Right ventricle myocardium superior (tissue), 1 donor: ENCODE measurements at regions not wholly inside any gene's neighbourhood (a gene's known extent, or its start where the extent isn't known, plus 50 kb on each side); places are given as distances from the start of the nearest gene placed in this dataset.

ENCODE experiments used
- ATAC-seq: fragments of 200-7000 bp; cut with Tn5 transposase; one replicate; pipeline ENCODE4 v1.9.1; 2020; ENCODE audit warnings: mild to moderate bottlenecking; ENCODE audit not compliant: poor library complexity
- DNase-seq: peaks from one replicate; pipeline ENCODE4 v3.0.0-alpha.2; 2020
- intact Hi-C: fragments of 100-400 bp; cut with DNase I; formaldehyde crosslinking; loops from one replicate; pipeline ENCODE4 v1.11.2; 2022
- donor health status: DM: no; HTN: yes; CAD: no; lungs with severe emphysema.

DNA sequence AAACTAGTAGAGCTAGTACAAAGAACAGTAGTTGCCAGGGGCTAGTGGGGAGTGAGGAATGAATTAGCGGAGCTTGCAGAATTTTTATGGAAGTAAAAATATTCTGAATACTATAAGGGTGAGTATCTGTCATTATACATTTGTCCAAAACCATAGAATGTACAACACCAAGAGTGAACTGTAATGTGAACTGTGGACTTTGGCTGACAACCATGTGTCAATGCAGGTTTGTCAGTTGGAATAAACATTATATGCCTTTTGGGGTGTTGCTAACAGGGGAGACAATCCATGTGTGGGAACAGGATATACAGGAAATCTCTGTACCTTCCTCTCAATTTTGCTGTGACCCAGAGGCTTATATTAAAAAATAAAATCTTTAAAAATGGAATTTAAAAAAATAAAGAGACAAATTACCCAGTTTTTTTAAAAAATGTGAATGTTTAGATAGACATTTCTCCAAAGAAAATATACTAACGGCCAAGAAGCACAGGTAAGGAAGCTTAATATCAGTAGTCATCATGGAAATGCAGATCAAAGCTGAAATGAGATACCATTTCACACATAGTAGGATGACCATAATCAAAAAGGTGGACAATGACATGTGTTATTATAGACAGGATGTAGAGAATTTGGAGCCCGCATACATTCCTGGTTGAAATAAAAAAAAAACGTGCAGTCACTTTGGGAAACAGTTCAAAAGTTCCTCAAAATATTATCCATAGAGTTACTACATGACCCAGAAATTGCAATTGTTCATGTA lies 899.8 kb downstream of the RAB28 start:
- DNase-seq (no peak), ATAC-seq (no peak)
- intact Hi-C loops: no loop called here

DNA sequence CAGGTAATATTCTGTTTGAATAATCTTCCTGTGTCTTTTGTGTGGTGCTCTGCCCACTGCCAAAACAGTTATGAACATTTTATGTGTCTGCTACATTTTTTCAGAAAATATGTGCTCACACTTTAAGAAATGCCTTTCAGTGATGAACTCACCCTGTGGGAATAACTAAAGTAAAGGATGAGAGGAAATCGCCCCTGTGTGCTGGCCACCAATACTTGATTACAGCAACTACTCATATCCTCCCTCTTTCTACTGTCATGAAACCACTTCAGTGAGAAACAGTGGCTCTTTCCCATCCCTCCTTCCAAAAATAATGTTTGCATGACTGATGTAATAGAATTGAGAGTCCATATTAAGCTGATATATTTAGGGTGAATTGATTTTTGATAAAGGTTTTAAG lies 900.9 kb downstream of the RAB28 start:
- intact Hi-C loops: no loop called here

DNA sequence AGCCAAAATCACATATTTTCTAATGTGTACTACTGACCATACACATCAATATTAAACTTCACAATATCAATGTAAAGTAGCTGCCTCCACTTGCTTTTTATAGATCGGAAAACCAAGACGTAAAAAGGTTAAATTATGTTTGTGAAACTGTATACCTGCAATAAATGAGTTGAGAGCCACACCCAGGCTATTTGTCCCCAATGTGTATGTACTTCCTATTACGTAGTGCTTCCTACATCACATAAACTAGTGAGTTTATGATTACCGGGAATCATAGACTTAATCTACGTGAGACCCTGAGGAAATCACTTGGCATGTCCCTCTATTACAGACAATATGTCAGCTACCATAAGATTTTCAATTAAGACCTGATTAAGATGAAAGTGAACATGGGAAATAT lies 903.4 kb downstream of the RAB28 start:
- DNase-seq: no peak
- ATAC-seq: no peak
- intact Hi-C loops: no loop called here

More for the DNA sequence above, 900.9 kb downstream of the RAB28 start:
- DNase-seq (no peak), ATAC-seq (no peak)

DNA sequence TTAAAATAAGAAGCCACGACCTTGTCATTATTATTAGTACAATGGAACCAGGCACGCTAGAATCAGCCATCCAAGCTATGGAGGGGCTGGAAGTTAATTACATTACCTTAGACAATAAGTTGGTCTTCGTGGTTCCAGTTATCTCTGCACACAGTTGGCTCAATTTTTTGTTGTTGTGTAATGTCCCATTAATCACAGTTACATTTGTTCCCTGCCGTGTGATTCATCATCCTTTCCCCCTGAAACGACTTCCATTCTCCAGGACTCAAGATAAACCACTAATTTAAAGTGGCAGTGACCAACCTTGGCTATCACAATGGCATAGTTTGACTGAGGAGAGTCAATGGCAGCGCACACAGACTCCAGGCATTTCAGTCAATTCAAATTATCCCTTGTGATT lies 905.0 kb downstream of the RAB28 start:
- ATAC-seq (no peak), DNase-seq (no peak)
- intact Hi-C loops: no loop called here

DNA sequence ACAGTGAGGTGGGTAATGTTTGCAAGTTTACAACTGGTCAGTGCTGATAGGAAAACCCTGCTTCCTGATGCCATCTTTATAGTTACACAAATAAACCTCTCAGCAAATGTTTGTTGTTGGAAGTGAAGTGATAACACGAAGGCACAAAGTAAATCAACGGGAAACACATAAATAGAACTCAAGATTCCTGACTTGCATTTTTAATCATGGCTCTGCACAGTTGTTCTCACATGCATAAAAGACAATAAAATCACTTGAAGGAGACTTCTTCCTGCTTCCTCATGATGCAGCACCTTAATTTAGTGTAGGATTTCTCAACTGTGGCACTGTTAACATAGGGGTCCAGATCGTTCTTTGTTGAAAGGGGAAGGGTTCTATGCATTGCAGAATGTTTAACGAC lies 907.7 kb downstream of the RAB28 start:
- no peak for ATAC-seq
- intact Hi-C loops: no loop called here
- DNase-seq: no peak

DNA sequence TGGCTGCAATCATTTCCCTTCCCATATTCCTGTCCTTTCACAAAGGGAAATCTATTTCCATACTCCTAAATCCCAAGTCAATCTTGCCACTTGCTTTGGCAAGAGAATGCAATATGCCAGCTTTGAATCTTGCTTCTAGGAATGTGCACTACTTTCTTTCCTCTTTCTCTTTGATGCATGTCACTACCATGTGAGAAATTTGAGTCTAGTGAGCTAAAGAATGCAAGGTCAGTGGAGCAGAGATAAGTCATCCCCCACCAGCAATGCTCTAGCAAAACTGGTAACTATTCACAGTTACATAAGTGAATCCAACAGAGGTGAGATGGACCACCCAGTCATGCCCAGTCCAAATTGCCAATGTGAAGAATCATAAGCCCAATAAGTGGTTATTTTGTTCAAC lies 910.4 kb downstream of the RAB28 start:
- no peak for ATAC-seq
- no peak for DNase-seq
- intact Hi-C loops: no loop called here

DNA sequence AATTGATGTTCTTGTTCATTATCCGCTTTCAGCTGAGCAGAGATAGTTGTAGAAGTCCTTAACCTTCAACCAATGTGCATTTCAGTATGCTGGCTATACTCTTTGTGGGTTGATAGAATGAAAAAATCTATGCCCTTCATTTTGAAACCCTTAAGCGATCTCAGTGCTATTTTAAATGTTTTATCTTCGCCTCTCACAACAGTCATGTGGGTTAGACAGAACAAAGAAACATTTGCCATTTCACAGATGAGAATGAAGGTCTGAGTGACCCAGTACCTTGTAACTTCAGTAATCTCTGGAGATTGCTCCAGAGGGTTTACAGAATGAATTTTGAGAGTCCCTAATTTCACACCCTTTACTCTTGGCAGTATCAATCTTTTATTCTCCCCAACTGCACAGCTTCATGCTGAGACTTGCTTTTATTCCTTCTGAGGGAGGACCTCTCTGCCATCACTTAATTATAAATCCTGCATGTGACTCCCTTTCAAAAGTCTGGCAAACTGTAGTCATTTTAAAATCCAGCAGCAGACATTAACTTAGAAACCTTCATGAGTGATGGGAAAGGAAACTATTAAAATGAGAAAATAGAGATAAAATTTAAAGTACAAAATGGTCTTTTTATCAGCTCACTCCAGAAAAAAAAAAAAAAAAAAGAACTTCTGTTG lies 921.5 kb downstream of the RAB28 start:
- DNase-seq (no peak), ATAC-seq (peak; percentile 55)
- intact Hi-C loops: no loop called here

DNA sequence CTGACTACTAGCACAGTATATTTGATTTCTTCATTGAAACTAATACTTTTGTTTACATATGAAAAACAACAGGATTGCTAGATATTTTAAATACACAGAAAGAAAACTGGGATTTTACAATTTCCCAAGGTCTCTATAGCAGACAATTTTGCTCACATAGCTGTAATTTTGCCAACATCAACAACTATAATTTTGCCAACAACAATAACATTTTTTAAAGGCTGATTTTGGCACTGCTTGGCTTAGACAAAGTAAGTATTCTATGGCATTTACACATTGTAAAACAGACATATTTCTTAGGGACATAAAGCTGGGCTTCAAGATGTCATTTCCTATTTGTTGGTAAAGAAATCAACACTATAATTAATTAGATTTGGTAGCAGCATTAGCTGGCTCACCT lies 922.1 kb downstream of the RAB28 start:
- intact Hi-C loops: no loop called here
- no peak for DNase-seq
- no peak for ATAC-seq

DNA sequence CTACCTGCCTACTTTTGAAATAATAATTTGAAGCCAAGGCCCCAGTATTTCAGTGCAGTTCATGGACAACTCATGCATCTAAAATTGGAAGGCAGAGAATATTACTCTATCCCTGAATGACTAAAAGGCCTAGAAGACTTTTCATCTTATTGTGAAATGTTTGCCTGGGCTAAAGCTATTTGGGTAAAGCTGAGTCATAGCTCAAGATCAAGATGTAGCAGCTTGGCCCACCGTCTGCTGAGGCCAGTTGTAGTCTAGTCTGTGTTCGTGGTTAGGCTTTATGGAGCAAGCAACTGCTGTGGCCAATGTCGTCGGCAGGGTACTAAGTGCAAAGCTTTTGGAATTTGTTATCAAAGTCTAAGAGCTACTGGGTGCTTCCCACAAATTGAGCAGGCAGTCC lies 929.1 kb downstream of the RAB28 start:
- ATAC-seq (no peak), DNase-seq (no peak)
- intact Hi-C loops: no loop called here

DNA sequence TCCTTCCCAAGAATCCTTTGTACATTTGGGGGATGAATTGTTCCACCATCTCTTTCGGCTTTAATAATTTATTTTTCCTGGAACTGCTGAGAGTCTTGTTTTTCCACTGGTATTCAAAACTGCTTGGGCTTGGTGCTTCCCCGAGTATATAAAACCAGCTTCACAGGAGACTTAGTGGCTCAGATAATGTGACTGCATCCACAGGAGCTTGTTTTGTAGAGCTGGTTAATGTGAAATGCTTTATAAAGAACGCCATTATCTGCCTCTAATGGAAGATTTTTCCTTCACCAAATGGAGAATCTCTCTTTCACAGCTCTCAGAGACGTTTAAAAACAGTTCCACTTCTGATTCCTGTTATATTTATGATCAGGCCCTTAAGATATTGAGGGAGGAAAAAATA lies 935.5 kb downstream of the RAB28 start:
- intact Hi-C loops: no loop called here
- no peak for DNase-seq

DNA sequence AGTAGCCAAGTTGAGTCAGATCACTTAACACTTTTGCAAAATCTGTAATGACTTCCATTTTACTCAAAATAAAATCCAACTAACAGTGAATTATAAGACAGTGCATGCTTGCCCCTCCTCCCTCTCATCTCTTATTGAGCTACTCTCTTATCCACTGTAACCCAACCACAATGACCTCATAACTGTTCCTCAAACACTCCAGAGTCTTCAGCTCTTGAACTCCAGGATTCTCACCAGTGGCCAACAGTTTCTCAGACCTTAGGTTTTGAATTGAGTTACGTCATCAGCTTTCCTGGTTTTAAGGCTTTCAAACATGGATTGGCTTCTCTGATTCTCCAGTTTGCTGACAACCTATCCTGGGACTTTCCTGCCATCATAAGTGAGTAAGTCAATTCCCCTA lies 938.3 kb downstream of the RAB28 start:
- ATAC-seq (no peak), DNase-seq (no peak)
- intact Hi-C loops: no loop called here

More for the DNA sequence above, 935.5 kb downstream of the RAB28 start:
- no peak for ATAC-seq

DNA sequence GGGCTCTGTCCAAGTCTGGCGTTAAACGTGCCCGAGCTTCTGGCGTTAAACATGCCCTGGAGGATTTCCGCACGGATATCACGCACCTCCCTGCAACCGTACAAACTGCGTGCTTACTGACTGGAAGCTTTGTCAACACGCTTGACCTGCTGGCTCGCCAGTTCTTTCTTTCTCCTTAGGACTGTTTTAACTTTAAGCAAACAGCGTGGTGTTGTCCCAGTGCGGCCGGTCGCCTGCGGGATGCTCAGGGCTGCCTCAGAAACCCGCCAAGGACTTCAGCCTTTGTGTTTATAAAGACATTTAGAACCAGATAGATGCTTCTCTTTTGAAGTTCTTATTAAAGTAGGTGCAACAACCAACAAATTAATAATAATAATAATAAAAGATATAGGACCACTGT lies 946.0 kb downstream of the RAB28 start:
- DNase-seq (no peak), ATAC-seq (no peak)
- intact Hi-C loops: no loop called here

DNA sequence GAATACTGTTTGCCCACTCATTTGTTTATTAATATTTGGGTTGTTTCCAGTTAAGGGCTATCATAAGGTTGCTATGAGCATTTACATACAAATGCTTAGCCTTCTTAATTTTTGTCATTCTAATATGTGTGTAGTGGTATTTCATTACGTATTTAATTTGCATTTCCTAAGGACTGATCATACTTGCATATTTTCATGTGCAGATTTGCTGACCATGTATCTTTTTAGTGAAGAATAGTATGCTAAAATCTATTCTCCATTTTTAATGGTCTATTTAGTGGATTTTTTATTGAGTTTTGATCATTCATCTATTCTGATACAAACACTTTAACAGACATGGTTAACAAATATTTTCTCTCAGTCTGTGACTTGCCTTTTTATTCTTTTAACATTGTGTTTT lies 949.5 kb downstream of the RAB28 start:
- intact Hi-C loops: no loop called here
- ATAC-seq (no peak), DNase-seq (no peak)

DNA sequence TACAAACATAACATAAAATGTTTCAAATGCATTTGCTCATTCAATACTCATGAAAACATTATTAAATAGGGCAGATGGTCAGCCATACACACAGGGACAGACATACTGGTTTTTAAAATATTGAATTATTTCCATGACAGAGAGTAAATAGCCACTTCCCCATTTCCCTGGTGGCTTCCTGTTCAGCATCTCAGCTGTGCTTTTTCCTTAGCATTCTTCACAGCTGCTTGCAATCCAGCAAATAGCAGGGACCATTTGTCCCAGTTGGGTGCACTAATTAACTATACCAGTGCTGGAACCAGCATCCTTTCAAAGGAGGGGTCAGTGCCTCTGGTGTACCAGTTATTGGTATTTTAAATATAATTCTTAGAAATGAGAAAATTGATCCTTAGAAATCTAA lies 964.7 kb downstream of the RAB28 start:
- intact Hi-C loops: no loop called here
- ATAC-seq (no peak), DNase-seq (no peak)

DNA sequence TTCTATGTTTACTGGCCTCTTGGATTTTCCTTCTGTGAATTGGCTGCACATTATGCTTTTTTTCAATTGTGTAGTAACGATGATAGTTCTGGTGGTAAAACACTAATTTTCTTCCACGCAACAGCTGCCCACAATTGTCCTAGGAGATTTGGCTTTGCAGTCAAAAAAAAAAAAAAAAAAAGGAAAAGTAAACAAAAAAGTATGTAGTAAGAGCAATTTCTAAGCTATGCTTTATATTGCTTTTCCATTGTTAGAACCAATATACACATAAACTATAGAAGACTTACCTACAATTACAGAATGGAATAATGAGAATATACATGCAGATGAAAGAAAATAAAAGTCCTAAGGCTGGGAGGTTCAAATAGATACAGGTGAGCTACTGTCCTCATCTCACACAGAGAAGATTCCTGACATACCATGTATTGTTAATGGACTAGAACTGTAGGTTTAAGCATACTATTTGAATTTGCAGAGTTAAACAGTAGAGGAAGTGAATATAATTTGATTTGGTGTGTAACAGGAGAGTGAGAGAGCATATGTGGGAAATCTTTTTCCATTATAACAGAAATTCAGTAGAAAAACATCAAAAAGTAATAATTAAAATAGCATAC lies 976.2 kb downstream of the RAB28 start:
- no peak for ATAC-seq
- DNase-seq: no peak
- intact Hi-C loops: no loop called here

DNA sequence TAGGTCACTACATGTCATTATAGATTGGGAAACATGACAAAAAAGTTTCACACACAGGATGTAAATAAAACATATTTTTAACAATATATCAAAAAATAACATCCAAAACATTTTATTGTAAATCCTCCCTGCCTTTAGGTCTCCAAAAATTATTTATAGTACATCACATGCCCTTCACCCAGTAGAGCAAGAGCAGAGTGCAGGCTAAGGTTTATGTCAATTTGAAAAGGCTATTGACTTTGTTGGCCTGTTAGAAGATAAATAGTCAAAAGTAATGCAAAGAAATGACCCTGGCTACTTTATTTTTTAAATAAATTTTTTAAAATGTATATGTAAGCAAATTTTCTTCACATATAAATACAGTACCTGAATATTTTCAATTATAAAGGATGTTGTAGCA lies 983.7 kb downstream of the RAB28 start:
- peak; percentile 67 for ATAC-seq
- no peak for DNase-seq
- intact Hi-C loops: no loop called here

DNA sequence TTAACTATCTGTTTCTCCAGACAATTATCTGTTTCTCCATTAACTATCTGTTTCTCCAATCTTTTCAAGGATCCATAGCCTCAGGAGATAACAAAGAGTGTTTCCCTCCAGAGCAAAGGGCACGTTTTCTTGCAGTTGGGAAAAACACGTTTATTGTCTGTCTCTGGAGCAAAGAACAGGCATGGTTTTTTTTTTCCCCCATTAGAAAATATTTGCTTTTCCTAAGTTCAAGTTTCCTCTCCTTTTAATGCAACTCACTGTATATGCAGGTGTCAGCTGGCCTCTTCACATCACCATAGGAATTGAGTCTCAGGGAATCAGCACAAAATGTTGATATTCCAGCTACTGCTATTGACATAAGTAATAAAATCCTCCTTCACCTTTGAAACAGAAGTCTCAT lies 984.4 kb downstream of the RAB28 start:
- DNase-seq: no peak
- intact Hi-C loops: no loop called here
- ATAC-seq: no peak

DNA sequence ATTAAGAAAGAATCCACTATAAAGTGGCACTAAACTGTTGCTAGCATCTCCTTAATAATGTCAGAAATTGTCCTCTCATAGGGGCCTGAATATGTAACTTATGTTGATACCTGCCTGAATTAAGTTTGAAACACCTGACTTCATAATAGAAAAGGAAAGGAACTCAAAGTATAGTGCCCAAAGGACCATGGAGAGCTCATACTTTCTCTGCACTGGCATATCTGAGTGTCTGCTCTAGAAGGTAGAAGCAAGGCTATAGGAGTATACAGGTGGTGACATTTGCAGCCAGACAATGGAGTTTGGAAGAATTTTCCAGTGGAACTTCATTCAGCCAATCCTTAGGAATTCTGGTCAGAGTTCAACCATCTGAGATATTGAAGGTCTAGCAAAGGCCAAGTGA lies 988.9 kb downstream of the RAB28 start:
- ATAC-seq: no peak
- DNase-seq: no peak
- intact Hi-C loops: no loop called here

DNA sequence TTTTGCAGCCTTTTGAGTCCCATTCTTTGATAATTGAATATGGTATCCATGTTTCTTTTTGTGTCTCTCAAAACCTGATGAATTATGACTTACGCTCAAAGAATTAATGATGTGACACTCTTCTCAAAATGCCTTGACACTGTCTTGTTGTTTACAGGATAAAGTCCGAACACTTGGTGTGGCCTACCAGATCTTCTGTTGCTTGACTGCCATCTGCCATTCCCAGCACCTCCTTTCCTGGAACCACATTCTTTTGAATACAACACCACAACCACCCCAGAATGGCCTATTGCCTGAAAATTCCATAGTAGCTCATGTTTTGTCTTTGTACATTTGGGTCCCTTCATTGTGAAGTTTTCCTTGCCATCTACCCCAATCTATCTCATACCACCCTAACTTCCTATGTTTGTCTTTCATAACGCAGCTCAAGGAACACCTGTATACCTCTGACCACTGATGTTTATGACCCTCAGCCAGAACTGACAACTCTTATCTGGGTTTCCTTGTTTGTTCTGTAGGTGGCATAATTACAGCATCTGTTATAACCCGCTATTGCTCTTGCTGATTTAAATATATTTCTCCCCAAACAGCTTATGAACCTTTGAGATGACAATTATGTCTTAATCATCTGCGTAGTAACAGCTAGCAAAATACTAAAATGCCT lies 991.3 kb downstream of the RAB28 start:
- no peak for ATAC-seq
- intact Hi-C loops: no loop called here
- no peak for DNase-seq

DNA sequence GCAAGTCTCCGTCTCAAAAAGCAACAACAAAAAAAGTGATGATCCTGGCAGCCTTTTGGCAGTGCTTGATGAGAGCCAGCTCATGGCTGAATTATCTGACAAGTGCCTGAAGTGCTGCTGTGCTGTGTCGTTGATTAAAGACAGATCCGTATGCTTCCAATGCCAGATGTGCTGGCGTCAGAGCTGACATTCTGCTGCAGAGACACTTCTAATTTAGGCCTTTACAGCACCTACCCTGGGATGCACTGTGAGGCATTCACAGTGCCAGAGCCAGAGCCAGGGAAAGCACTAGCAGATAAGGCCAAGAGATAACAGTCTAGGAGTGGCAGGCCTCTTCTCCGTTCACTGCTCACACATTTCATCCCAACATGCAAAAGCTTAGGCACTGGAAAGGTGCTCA lies 995.5 kb downstream of the RAB28 start:
- intact Hi-C loops: no loop called here
- DNase-seq (peak; percentile 75), ATAC-seq (peak; percentile 98)
